GM12874 (cell line): ENCODE measurements at regions not wholly inside any gene's neighbourhood (a gene's known extent, or its start where the extent isn't known, plus 50 kb on each side); places are given as distances from the start of the nearest gene placed in this dataset.

Experiments used
- CTCF ChIP-seq: IDR thresholded peaks from 2 replicates; pipeline ENCODE4 v1.5.1; 2011; ENCODE audit warnings: low read depth, mild to moderate bottlenecking, control low read depth, low read length, moderate library complexity; ENCODE audit not compliant: insufficient read depth

DNA sequence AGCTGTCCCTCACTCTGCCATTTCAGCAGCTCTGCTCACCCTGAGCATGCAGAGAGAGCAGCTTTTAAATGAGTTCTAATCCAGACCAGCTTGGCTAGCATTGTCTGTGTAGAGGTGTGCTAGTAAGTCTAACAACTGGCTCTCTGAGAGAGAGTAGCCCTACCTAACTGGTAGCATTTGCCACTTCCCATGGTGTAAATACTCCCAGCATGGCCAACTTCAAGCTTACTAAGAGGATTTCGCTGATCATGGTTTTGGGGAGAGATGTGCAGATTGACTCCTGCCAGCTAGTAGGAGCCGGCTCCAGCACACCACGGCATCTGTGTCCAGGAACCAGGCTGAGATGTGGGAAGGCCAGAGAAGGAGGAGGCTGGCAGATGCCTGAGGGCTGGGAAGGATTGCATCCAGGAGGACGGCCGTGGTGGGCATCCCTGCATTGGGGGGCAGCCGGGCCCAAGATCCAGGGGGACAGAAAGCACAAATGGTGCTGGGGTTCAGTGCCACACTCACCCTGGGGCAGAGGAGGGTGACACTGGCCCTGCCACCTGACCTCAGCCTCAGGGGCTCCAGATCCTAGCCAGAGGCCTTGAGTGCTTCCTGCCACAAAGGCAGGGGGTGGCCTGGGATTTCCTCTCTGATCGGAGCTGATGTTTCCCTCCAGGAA, 394.9 kb upstream of the TNRC6C start:
- no peak for TF ChIP-seq CTCF

DNA sequence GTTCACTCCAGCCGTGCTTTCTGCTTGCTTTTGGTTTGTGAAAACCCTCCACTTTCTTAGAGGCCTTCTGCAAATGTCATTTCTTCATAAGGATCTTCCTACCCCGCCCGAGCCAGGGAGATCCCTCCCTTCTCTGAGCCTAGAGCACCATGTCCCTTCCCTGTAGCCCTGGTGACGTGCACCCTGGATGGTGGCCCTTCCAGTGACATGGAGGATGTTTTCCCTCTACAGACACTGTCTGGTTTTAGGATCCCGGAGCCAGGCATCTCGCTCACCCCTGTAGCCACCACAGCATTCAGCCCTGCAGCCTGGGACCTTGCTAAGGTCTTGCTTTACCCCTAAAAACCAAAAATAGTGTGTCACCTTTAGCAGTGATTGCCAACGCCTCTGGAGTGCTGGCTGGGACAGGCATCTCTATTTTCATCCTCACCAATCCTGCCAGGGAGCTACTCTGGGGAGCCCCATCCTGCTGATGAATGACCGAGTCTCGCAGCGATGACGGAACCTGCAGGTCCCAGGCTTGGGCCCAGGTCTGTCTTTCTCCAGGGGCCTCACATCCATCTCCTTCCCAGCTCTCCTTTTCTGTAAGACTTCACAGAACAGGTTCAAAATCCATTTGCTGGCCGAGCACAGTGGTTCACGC, 394.1 kb upstream of the TNRC6C start:
- TF ChIP-seq CTCF, result no peak

DNA sequence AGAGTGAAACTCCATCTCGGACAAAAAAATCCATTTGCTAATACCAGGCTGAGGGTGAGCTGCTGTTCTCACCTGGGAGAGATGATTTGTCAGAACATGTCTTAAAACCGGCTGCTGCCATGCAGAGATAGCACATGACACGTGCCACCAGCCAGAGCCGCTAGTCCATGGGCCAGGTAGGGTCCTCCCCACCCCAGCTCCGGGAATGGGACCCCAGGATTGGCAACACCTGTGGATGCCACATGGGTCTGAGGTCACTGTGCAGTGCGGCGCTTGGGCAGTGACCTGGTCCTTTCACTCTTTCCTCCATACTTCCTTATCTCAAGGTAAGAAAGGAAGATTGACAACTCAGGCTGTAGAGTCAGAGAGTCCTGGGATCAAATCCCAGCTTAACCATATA, 393.3 kb upstream of the TNRC6C start:
- no peak for TF ChIP-seq CTCF

DNA sequence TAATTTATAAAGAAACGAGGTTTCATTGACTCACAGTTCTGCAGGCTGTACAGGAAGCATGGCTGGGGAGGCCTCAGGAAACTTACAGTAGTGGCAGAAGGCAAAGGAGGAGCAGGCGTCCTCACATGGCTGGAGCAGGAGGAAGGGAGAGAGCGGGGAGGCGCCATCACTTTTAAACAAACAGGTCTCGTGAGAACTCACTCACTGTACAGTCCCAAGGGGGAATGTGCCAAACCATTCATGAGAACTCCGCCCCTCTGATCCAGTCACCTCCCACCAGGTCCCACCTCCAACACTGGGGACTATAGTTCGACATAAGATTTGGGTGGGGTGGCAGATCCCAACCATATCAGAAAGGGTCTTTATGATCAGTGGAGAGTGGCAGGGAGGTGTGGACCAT, 392.4 kb upstream of the TNRC6C start:
- TF ChIP-seq CTCF, result no peak

GRCh38 chr17:77566566-77567138, 391.9 kb upstream of the TNRC6C start:
- no peak for TF ChIP-seq CTCF

DNA sequence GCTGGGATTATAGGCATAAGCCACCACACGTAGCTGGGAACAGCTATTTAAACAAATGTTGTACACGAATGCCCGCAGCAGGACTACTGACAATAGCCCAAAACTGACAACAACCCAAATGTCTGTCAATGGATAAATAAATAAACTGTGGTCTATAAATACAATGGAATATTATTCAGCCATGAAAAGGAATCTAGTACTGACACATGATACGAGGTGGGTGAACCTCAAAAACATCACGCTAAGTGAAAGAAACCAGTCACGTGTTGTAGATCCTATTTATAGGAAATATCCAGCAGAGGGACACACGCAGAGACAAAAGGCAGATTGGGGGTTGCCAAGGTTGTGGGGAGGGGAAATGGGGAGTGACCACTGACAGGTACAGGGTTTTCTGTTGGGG, 390.0 kb upstream of the TNRC6C start:
- TF ChIP-seq CTCF, result no peak

DNA sequence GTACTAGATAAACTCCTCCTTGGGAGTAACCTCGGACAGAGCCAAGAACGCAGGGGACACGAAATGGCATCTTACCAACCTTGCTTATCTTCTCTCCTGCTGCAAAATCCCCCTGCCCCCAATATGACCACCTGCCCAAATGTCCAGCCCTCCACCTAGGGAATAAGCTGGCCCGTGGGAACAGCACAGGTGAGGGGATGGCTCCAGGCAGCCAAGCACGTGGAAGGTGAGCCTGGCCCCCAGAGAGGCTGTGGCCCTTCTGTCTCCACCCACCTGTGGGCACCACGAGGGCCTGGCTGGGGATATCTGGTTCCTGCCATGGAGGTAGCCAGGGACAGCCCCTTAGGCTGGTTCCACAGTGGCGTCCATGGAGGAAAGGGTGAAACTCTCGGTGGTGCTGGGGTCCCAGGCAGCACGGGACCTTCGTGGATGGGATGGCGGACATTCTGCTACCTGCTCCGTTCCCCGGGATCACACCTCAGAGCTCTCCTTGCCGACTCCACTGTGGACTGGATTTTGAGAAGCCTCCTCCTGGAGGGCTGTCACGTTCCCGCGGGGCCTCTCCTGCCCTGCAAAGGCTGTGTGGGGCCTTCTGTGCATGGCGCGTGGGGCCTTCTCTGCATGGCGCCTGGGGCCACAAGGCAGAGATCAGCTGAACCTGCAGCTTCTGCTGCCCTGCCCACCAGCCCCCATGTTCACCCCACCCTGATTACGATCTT, 388.5 kb upstream of the TNRC6C start:
- no peak for TF ChIP-seq CTCF
